BLaER1 treated with 17β-estradiol and CSF1 and Interleukin-3, amounts not matched to agents 10 nM and 100 nM (cell line): ENCODE measurements at regions not wholly inside any gene's neighbourhood (a gene's known extent, or its start where the extent isn't known, plus 50 kb on each side); places are given as distances from the start of the nearest gene placed in this dataset.
A peak's percentile ranks its signal among the peaks of the same experiment; 100 is the strongest.

Source experiments
- H3K27ac ChIP-seq, 11 experiments: shearing (Covaris generic); formaldehyde crosslinking; 2 replicates each; pipeline ENCODE4 v1.8.1; 2022
- H3K27me3 ChIP-seq, 11 experiments: shearing (Covaris generic); formaldehyde crosslinking; 2 replicates each; pipeline ENCODE4 v1.8.1; 2022
- H3K36me3 ChIP-seq, 11 experiments: shearing (Covaris generic); formaldehyde crosslinking; 2 replicates each; pipeline ENCODE4 v1.8.1; 2022
- H3K4me1 ChIP-seq, 10 experiments: shearing (Covaris generic); formaldehyde crosslinking; 2 replicates each; pipeline ENCODE4 v1.8.1; 2022
- H3K4me2 ChIP-seq, 11 experiments: shearing (Covaris generic); formaldehyde crosslinking; 2 replicates each; pipeline ENCODE4 v1.8.1; 2022
- H3K4me3 ChIP-seq, 10 experiments: shearing (Covaris generic); formaldehyde crosslinking; 2 replicates each; pipeline ENCODE4 v1.8.1; 2022
- H3K9ac ChIP-seq, 11 experiments: shearing (Covaris generic); formaldehyde crosslinking; 2 replicates each; pipeline ENCODE4 v1.8.1; 2022
- H3K9me3 ChIP-seq, 11 experiments: shearing (Covaris generic); formaldehyde crosslinking; replicated peaks in 1 of 11; 2 replicates each; pipeline ENCODE4 v1.8.1; 2022
- H4K20me1 ChIP-seq, 11 experiments: shearing (Covaris generic); formaldehyde crosslinking; 2 replicates each; pipeline ENCODE4 v1.8.1; 2022
- Cebpa-rat ChIP-seq, 11 experiments: shearing (Covaris generic); IDR thresholded peaks; 2 replicates each; pipeline ENCODE4 v1.8.1; 2022

- H3K27me3 ChIP-seq, result no peaks in the 10 kb centered on the region
- no peak overlapping the region for H3K9ac ChIP-seq
- peak overlapping the region in 9 of 11 experiments; percentile 30 to 76 (median 59); a peak in 15 of 22 replicates for H3K4me2 ChIP-seq
- H3K9me3 ChIP-seq, result no peaks in the 10 kb centered on the region
- H3K4me3 ChIP-seq, result no peak overlapping the region
- TF ChIP-seq Cebpa-rat (IDR thresholded peaks at IDR 0.05), result no peak
- no peaks in the 10 kb centered on the region for H3K36me3 ChIP-seq
- H3K27ac ChIP-seq, result no peak overlapping the region
- peaks cover 9 to 28% (median 21%) of the 10 kb centered on the region in 10 experiments for H3K4me1 ChIP-seq
- peaks cover 0 to 15% (median 0%) of the 10 kb centered on the region in 11 experiments; a peak in 3 of 22 replicates for H4K20me1 ChIP-seq
Observed at GRCh38 chr20:60476045-60476444, 517.8 kb downstream of the CDH26 start.

- peaks cover 23 to 42% (median 31%) of the 10 kb centered on the region in 10 experiments for H3K4me1 ChIP-seq
- no peak overlapping the region for H3K27ac ChIP-seq
- H3K36me3 ChIP-seq, result no peaks in the 10 kb centered on the region
- no peak overlapping the region for H3K4me3 ChIP-seq
- H3K4me2 ChIP-seq, result peak overlapping the region in 9 of 11 experiments; percentile 3 to 64 (median 11); a peak in 9 of 22 replicates
- H3K27me3 ChIP-seq, result no peaks in the 10 kb centered on the region
- TF ChIP-seq Cebpa-rat (IDR thresholded peaks at IDR 0.05), result no peak
- H3K9me3 ChIP-seq, result no peaks in the 10 kb centered on the region
- H3K9ac ChIP-seq, result no peak overlapping the region
- peaks cover 0 to 23% (median 0%) of the 10 kb centered on the region in 11 experiments; a peak in 3 of 22 replicates for H4K20me1 ChIP-seq
Observed at GRCh38 chr20:60477958-60478357, 519.7 kb downstream of the CDH26 start.

DNA sequence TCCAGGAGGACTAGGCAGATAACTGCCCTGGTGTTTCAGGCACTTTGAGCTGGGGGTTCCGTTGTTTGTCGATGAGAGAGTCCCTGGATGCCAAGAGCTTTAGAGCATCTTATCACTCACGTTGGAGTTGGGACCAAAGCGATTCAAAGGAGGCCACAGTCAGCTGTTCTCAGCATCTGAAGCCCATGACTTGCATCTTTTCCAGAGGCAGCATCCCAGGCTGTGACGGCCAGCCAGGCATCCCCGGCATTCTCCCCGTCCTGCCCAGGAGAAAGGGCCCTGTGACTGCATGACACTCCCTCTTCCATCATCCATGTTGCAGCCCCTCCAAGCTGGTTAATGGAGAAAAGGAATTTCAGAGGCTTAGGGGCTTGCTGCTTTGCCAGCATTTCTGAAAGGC is 520.3 kb downstream of the CDH26 start:
- H3K9me3 ChIP-seq, result no peaks in the 10 kb centered on the region
- no peaks in the 10 kb centered on the region for H3K27me3 ChIP-seq
- H3K4me1 ChIP-seq, result peaks cover 28 to 48% (median 37%) of the 10 kb centered on the region in 10 experiments
- no peak overlapping the region for H3K27ac ChIP-seq
- no peak for TF ChIP-seq Cebpa-rat (IDR thresholded peaks at IDR 0.05)
- H4K20me1 ChIP-seq, result peaks cover 0 to 23% (median 0%) of the 10 kb centered on the region in 11 experiments; a peak in 3 of 22 replicates
- H3K4me2 ChIP-seq, result peak overlapping the region in 7 of 11 experiments; percentile 3 to 64 (median 11); a peak in 7 of 22 replicates
- no peak overlapping the region for H3K9ac ChIP-seq
- no peaks in the 10 kb centered on the region for H3K36me3 ChIP-seq
- H3K4me3 ChIP-seq, result no peak overlapping the region

DNA sequence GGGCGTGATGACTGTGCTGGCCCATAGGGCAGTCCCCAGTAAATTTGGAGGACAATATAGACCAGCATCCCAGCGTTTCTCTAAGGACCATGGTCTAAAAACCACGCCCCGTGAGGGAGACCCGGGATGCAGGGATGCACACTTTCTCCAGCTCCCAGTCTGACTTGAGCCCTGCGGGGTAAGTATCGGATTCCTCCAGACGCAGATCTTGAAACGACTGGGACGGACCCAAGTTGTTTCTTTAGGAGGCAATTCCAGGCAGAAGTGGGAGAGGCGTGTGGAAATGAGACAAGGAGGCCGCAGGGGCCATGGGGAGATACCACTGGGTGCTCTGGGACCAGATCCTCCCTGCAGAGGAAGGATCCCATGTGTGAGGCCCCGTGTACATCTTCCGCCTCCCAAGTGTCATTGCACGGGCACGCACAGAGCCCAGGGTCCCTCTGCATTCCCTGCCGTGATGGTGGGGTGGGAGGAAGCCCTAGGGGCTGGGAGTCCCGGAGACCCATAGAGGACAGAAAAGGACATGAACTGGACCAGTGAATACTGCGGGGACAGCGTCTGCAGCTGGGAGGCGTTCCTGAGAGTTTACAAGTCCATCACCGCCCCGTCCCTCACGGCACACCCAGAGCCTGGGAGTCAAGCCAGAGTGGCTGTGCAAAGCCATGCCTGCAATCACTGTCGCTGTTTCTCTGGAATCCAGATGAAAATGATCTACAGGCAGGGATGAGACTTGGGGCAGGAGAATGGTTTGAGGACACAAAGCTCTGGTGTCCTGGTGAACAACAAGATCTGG is 522.9 kb downstream of the CDH26 start:
- Histone ChIP-seq H3K4me3 (no peak overlapping the region), H3K4me2 (peak overlapping the region in 1 of 11 experiments; percentile 81; a peak in 3 of 22 replicates), H3K9me3 (no peaks in the 10 kb centered on the region), H3K27ac (no peak overlapping the region), H3K36me3 (no peaks in the 10 kb centered on the region), H4K20me1 (peaks cover 0 to 23% (median 0%) of the 10 kb centered on the region in 11 experiments; a peak in 3 of 22 replicates), H3K9ac (no peak overlapping the region), H3K27me3 (no peaks in the 10 kb centered on the region), H3K4me1 (peaks cover 34 to 64% (median 52%) of the 10 kb centered on the region in 10 experiments)
- no peak for TF ChIP-seq Cebpa-rat (IDR thresholded peaks at IDR 0.05)

GRCh38 chr20:60481743-60482133 is 523.5 kb downstream of the CDH26 start:
- TF ChIP-seq Cebpa-rat (IDR thresholded peaks at IDR 0.05), result no peak

DNA sequence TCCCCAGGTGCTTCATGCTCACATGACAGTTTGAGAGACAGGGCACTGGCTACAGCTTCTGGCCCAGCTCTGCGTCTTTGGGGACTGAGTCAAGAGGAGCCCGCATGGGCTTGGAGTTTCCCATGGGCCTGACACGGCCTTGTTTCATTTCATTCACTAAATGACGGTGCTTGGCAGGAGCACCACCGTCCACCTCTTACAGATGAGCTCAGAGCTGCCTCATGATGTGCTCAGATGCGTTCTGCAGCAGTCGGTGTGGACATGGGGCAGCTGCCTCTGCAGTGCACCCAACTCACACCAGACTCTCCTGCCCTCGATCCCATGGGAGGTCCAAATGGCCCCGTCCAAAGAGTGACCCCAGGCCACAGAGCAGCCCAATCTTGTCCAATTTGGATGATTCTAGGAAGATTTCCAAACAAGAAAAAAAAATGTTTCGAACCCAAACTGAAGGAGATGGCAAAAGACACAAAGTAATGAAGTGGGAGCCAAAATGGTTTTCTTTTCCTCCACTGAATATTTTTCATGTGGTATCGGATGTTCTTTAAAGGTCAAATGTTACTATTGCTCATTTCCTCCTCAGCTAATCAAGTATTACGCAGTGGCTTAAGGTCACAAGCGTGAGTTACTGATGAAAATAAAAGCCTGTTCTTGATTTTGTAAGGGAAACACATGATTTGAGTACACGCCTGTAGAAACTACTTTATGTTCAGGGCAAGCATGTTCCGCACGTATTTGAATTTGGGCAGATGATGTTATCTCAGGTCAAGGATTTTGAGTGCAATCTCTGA is 524.2 kb downstream of the CDH26 start:
- H3K9ac ChIP-seq, result no peak overlapping the region
- no peak for TF ChIP-seq Cebpa-rat (IDR thresholded peaks at IDR 0.05)
- H3K27me3 ChIP-seq, result no peaks in the 10 kb centered on the region
- H3K9me3 ChIP-seq, result no peaks in the 10 kb centered on the region
- H4K20me1 ChIP-seq, result peaks cover 0 to 23% (median 0%) of the 10 kb centered on the region in 11 experiments; a peak in 3 of 22 replicates
- H3K27ac ChIP-seq, result peak overlapping the region in 2 of 11 experiments; percentile 34 to 42; a peak in 2 of 22 replicates
- peak overlapping the region in 10 of 11 experiments; percentile 19 to 92 (median 84); a peak in 20 of 22 replicates for H3K4me2 ChIP-seq
- H3K4me3 ChIP-seq, result no peak overlapping the region
- H3K36me3 ChIP-seq, result no peaks in the 10 kb centered on the region
- peaks cover 34 to 67% (median 56%) of the 10 kb centered on the region in 10 experiments for H3K4me1 ChIP-seq

More at GRCh38 chr20:60481743-60482133, 523.5 kb downstream of the CDH26 start:
- Histone ChIP-seq H3K4me2 (peak overlapping the region in 8 of 11 experiments; percentile 81 to 92 (median 85); a peak in 14 of 22 replicates), H3K9me3 (no peaks in the 10 kb centered on the region), H3K27ac (no peak overlapping the region), H4K20me1 (peaks cover 0 to 23% (median 0%) of the 10 kb centered on the region in 11 experiments; a peak in 3 of 22 replicates), H3K27me3 (no peaks in the 10 kb centered on the region), H3K4me1 (peaks cover 34 to 67% (median 56%) of the 10 kb centered on the region in 10 experiments), H3K9ac (no peak overlapping the region), H3K4me3 (no peak overlapping the region), H3K36me3 (no peaks in the 10 kb centered on the region)

GRCh38 chr20:60483371-60483770 is 525.1 kb downstream of the CDH26 start:
- Histone ChIP-seq H3K36me3 (no peaks in the 10 kb centered on the region), H3K9ac (no peak overlapping the region; a peak in 1 of 22 replicates), H3K4me1 (peaks cover 26 to 57% (median 50%) of the 10 kb centered on the region in 10 experiments), H3K9me3 (no peaks in the 10 kb centered on the region), H3K27ac (peak overlapping the region in 4 of 11 experiments; percentile 33 to 42 (median 34); a peak in 5 of 22 replicates), H3K4me3 (peak overlapping the region in 1 of 10 experiments; percentile 39; a peak in 1 of 20 replicates), H3K27me3 (no peaks in the 10 kb centered on the region), H3K4me2 (peak overlapping the region in 10 of 11 experiments; percentile 19 to 92 (median 84); a peak in 18 of 22 replicates), H4K20me1 (peaks cover 0 to 19% (median 0%) of the 10 kb centered on the region in 11 experiments; a peak in 3 of 22 replicates)
- TF ChIP-seq Cebpa-rat (IDR thresholded peaks at IDR 0.05), result no peak

DNA sequence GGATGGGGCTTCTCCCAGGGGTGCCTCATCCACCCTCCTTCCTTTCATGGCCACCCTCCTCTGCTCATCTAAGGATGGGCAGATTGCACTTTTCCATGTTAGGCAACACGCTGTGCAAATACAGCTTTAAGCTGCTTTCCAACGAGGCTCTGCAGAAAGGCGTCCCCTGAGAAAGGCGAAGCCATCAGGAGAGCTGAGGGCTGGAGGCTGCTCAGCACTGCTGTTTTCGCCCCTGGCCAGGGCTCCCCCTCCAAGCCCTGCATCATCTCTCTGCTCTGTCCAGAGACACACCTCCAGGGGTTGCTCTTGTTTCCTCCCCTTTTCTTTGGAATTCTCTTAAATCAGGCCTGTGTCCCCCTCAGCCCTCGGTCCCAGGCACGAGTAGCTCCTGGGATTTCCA is 526.1 kb downstream of the CDH26 start:
- H4K20me1 ChIP-seq, result peaks cover 0 to 10% (median 0%) of the 10 kb centered on the region in 11 experiments; a peak in 2 of 22 replicates
- peaks cover 24 to 55% (median 48%) of the 10 kb centered on the region in 10 experiments for H3K4me1 ChIP-seq
- no peaks in the 10 kb centered on the region for H3K27me3 ChIP-seq
- H3K9ac ChIP-seq, result peak overlapping the region in 3 of 11 experiments; percentile 60 to 64 (median 62); a peak in 5 of 22 replicates
- no peaks in the 10 kb centered on the region for H3K9me3 ChIP-seq
- H3K27ac ChIP-seq, result peak overlapping the region in 4 of 11 experiments; percentile 67 to 75 (median 73); a peak in 7 of 22 replicates
- H3K36me3 ChIP-seq, result no peaks in the 10 kb centered on the region
- H3K4me3 ChIP-seq, result peak overlapping the region in 2 of 10 experiments; percentile 21 to 36; a peak in 2 of 20 replicates
- H3K4me2 ChIP-seq, result peak overlapping the region; percentile 66 to 92 (median 83)
- TF ChIP-seq Cebpa-rat (IDR thresholded peaks at IDR 0.05), result no peak
